B cell (primary cell): ENCODE measurements at regions not wholly inside any gene's neighbourhood (a gene's known extent, or its start where the extent isn't known, plus 50 kb on each side); places are given as distances from the start of the nearest gene placed in this dataset.

ENCODE experiments used
- EZH2 ChIP-seq: IDR thresholded peaks from 2 replicates; pipeline ENCODE4 v1.6.1; 2012; ENCODE audit warnings: borderline replicate concordance, low read depth, mild to moderate bottlenecking, moderate library complexity, low read length; ENCODE audit not compliant: insufficient read depth, poor library complexity, severe bottlenecking
- TF ChIP-seq, protein P1 (sequence below): fragments of 200-600 bp; IDR thresholded peaks from one replicate; pipeline ENCODE4 v1.8.0; 2022; ENCODE audit warnings: antibody characterized with exemption, mild to moderate bottlenecking

DNA sequence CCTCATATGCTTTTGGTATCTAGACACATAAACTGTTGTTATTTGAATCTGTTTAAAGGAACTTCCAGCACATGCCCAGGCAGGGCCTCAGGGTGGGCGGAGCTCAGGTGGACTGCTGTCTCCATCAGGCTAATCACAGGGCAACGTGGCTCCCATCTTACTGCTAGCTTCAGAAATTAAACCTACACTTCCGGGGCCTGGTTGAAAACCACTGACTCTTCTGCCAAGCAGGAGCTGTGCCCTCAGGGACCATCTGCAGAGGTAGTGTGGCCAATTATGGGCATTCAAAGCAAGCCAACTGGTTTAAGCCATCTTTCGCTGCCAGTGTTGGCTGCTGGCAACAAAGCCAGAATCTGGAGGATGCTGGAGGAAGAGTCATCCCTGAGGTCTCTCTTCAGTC lies 97.5 kb downstream of the TMX1 start:
- TF ChIP-seq, protein P1, sequence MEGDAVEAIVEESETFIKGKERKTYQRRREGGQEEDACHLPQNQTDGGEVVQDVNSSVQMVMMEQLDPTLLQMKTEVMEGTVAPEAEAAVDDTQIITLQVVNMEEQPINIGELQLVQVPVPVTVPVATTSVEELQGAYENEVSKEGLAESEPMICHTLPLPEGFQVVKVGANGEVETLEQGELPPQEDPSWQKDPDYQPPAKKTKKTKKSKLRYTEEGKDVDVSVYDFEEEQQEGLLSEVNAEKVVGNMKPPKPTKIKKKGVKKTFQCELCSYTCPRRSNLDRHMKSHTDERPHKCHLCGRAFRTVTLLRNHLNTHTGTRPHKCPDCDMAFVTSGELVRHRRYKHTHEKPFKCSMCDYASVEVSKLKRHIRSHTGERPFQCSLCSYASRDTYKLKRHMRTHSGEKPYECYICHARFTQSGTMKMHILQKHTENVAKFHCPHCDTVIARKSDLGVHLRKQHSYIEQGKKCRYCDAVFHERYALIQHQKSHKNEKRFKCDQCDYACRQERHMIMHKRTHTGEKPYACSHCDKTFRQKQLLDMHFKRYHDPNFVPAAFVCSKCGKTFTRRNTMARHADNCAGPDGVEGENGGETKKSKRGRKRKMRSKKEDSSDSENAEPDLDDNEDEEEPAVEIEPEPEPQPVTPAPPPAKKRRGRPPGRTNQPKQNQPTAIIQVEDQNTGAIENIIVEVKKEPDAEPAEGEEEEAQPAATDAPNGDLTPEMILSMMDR, result no peak
- TF ChIP-seq EZH2, result no peak
